ENCODE measurements at regions not wholly inside any gene's neighbourhood (a gene's known extent, or its start where the extent isn't known, plus 50 kb on each side); places are given as distances from the start of the nearest gene placed in this dataset.

GRCh38 chr5:159849437-159850083 lies 66.7 kb upstream of the ADRA1B start:
- Mint-ChIP-seq H3K4me3 (ENCODE audit: unreplicated experiment) (no peak overlapping the region), H3K36me3 (ENCODE audit: low read depth, unreplicated experiment) (no peaks in the 10 kb centered on the region), H3K27ac (ENCODE audit: unreplicated experiment) (no peak overlapping the region), H3K9me3 (ENCODE audit: unreplicated experiment) (no peaks in the 10 kb centered on the region), H3K27me3 (ENCODE audit: unreplicated experiment) (peaks cover 3% of the 10 kb centered on the region), H3K4me1 (ENCODE audit: unreplicated experiment) (no peaks in the 10 kb centered on the region)
- no peak for DNase-seq (ENCODE audit: low spot score)
- TF ChIP-seq CTCF (IDR thresholded peaks at IDR 0.05; ENCODE audit: unreplicated experiment): no peak

- Mint-ChIP-seq H3K4me3 (ENCODE audit: unreplicated experiment) (no peak overlapping the region), H3K9me3 (ENCODE audit: unreplicated experiment) (no peaks in the 10 kb centered on the region), H3K4me1 (ENCODE audit: unreplicated experiment) (no peaks in the 10 kb centered on the region), H3K27me3 (ENCODE audit: unreplicated experiment) (peaks cover 3% of the 10 kb centered on the region), H3K36me3 (ENCODE audit: low read depth, unreplicated experiment) (no peaks in the 10 kb centered on the region), H3K27ac (ENCODE audit: unreplicated experiment) (no peak overlapping the region)
- no peak for DNase-seq (ENCODE audit: low spot score)
- TF ChIP-seq CTCF (IDR thresholded peaks at IDR 0.05; ENCODE audit: unreplicated experiment): no peak
Measured at GRCh38 chr5:159850160-159850559, 66.1 kb upstream of the ADRA1B start.

- Mint-ChIP-seq H3K4me3 (ENCODE audit: unreplicated experiment) (no peak overlapping the region), H3K27ac (ENCODE audit: unreplicated experiment) (no peak overlapping the region), H3K27me3 (ENCODE audit: unreplicated experiment) (peaks cover 3% of the 10 kb centered on the region), H3K4me1 (ENCODE audit: unreplicated experiment) (no peaks in the 10 kb centered on the region), H3K9me3 (ENCODE audit: unreplicated experiment) (no peaks in the 10 kb centered on the region), H3K36me3 (ENCODE audit: low read depth, unreplicated experiment) (no peaks in the 10 kb centered on the region)
- no peak for TF ChIP-seq CTCF (IDR thresholded peaks at IDR 0.05; ENCODE audit: unreplicated experiment)
- no peak for DNase-seq (ENCODE audit: low spot score)
Measured at GRCh38 chr5:159851053-159851452, 65.2 kb upstream of the ADRA1B start.

DNA sequence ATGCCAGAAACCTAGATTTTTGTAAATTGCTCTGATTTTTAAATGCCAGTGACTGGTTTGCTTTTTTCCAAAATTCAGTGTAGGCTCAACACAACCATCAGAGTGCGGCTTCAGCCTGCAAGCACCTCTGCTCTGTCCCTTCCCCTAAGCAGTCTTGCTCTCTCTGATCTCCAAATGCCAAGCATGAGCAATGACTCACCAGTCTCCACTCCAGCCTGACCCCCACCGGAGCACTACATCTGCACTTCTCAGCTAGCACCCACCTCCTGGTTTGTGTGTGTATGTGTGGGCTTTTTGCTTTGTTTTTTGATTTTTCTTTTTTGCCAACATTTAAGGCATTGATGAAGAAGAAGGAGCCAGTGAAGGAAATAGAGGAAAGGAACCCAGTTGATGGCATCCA lies 61.4 kb upstream of the ADRA1B start:
- no peak for TF ChIP-seq CTCF (IDR thresholded peaks at IDR 0.05; ENCODE audit: unreplicated experiment)
- Mint-ChIP-seq H3K27me3 (ENCODE audit: unreplicated experiment) (peaks cover 1% of the 10 kb centered on the region), H3K27ac (ENCODE audit: unreplicated experiment) (no peak overlapping the region), H3K4me1 (ENCODE audit: unreplicated experiment) (no peaks in the 10 kb centered on the region), H3K36me3 (ENCODE audit: low read depth, unreplicated experiment) (no peaks in the 10 kb centered on the region), H3K4me3 (ENCODE audit: unreplicated experiment) (no peak overlapping the region), H3K9me3 (ENCODE audit: unreplicated experiment) (no peaks in the 10 kb centered on the region)
- no peak for DNase-seq (ENCODE audit: low spot score)

- DNase-seq (ENCODE audit: low spot score): no peak
- Mint-ChIP-seq H3K36me3 (ENCODE audit: low read depth, unreplicated experiment) (no peaks in the 10 kb centered on the region), H3K27me3 (ENCODE audit: unreplicated experiment) (peaks cover 1% of the 10 kb centered on the region), H3K4me3 (ENCODE audit: unreplicated experiment) (no peak overlapping the region), H3K9me3 (ENCODE audit: unreplicated experiment) (no peaks in the 10 kb centered on the region), H3K4me1 (ENCODE audit: unreplicated experiment) (no peaks in the 10 kb centered on the region), H3K27ac (ENCODE audit: unreplicated experiment) (no peak overlapping the region)
- no peak for TF ChIP-seq CTCF (IDR thresholded peaks at IDR 0.05; ENCODE audit: unreplicated experiment)
Measured at GRCh38 chr5:159855476-159856191, 60.6 kb upstream of the ADRA1B start.
